GM21381 (cell line): ENCODE measurements at regions not wholly inside any gene's neighbourhood (a gene's known extent, or its start where the extent isn't known, plus 50 kb on each side); places are given as distances from the start of the nearest gene placed in this dataset.

Experiments used
- ATAC-seq: cut with Tn5 transposase; IDR thresholded peaks from one replicate; pipeline ENCODE4 v1.9.1; 2021; ENCODE audit warnings: mild to moderate bottlenecking, moderate library complexity; ENCODE audit not compliant: unreplicated experiment

- ATAC-seq, result no peak
Measured at GRCh38 chr20:4560667-4561066, 125.6 kb upstream of the PRNP start.

- ATAC-seq, result no peak
Measured at GRCh38 chr20:4559906-4560305, 126.3 kb upstream of the PRNP start.

GRCh38 chr20:4559106-4559505, 127.2 kb upstream of the PRNP start:
- ATAC-seq, result no peak

DNA sequence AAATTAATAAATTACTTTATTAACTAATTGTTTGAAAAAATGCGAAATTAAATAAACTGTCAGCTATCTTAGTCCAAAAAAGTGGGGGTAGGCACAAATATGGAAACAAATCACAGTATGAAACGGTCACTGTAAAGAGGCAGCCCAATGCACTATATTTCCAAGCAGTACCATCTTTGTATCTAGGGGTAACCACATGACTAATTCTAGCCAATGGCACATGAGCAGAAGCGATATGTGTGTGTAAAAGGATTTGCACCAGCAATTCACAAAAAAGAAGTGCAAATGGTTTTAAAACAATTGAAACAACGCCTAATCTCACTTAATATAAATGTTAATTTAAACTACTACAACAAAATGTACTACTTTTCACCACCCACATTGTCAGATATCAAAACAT, 129.5 kb upstream of the PRNP start:
- no peak for ATAC-seq

- no peak for ATAC-seq
Measured at GRCh38 chr20:4555188-4555890, 130.9 kb upstream of the PRNP start.

- ATAC-seq, result no peak
Measured at GRCh38 chr20:4554346-4554745, 131.9 kb upstream of the PRNP start.

DNA sequence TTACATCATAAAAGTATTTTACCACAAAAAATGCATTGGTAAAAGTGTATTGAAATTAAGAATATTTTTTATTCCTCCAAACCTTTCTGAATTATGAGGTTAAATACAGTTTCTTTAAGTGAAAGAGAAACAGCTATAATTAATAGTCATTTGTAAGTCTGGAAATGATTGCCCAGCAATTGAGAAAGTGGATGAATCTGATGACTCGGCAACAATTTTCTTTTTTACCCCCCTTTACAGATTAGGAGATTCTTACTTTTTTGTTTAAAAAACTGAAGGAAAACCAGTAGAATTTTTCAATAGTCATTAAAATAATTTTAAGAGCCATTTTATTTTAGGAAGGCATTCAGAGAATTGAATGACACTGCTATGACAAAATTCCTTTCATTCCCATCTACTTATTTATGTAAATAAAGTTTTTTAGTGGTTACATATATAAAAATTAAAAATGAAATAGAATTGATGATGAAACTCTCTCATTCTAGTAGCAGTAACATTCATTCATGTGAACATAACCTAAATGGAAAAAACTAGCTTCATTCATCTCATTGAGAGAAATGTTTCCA, 134.1 kb upstream of the PRNP start:
- no peak for ATAC-seq

DNA sequence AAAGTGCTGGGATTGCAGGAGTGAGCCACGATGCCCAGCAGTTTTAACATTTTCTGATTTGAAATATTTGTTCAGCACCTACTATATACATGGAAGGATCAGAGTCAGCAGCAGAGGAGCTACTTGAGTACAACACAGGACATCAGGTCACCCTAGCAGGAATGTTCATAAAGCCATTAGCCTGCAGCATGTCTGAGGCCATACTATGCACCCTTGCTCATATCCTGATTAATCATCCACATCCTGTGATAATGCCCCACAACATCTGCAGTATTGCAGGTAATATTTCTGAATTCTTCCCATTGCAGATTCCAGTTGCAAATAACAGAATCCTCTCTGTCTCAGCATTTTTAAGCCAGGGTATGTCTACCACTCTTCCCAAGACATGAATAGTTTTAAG, 135.5 kb upstream of the PRNP start:
- ATAC-seq, result no peak

GRCh38 chr20:4549711-4550259, 136.5 kb upstream of the PRNP start:
- no peak for ATAC-seq

DNA sequence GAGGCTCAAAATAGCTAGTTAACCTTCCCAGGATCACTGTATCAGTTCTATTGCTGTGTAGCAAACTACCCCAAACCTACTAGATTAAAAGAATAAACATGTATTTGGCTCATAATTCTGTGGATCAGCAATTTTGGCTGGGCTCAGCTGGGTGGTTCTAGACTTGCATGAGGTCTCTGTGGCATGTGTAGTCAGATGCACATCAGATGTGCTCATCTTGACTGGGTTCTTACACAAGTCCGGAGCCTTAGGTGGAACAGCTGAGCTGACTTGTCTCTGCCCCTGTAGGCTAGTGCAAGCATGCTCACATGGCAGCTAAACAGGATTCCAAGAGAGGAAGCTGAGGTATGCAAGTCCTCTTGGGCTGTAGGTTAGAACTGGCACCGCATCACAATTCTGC, 137.7 kb upstream of the PRNP start:
- no peak for ATAC-seq

- ATAC-seq, result no peak
Measured at GRCh38 chr20:4546786-4547185, 139.5 kb upstream of the PRNP start.

GRCh38 chr20:4546342-4546741, 139.9 kb upstream of the PRNP start:
- no peak for ATAC-seq

- no peak for ATAC-seq
Measured at GRCh38 chr20:4545526-4545925, 140.7 kb upstream of the PRNP start.

- no peak for ATAC-seq
Measured at GRCh38 chr20:4544765-4545164, 141.5 kb upstream of the PRNP start.

GRCh38 chr20:4542270-4542669, 144.0 kb upstream of the PRNP start:
- no peak for ATAC-seq

- ATAC-seq, result no peak
Measured at GRCh38 chr20:4534315-4534714, 151.9 kb upstream of the PRNP start.

DNA sequence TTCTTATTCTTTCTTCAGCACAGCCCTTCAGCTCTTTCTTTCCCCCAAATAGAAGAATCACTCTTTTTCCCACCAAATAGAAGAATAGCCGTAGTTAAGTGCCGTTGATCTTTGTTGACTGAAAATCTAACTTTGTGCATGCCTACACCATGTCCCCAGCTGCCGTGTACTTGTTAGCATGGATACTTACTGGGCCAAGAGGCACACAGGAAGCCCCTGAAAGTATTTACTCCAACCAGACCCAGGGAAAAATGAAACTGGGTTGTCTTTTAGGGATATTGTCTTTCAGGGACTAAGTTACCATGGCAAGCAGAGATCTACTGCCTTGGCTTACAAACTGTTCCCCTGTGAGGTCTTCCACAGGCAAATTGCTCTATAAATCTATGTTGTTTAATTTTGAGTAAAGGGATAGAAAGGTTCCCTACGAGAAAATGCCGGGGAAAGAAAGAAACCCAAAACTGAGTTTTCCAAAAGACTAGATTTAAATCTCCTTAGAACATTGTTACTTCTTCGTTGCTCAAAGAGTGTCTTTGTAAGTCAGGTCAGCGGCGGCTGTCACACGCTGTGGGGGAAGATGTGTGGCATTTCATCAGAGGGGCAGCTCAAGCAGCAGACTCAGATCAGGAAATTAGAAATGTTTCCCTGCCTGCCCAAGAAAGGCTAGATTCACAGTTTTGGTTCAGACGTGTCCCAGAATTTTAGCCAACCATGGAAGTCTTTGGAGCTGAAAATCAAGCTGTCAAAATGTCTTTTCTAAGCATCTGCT, 152.7 kb upstream of the PRNP start:
- ATAC-seq, result no peak

GRCh38 chr20:4532772-4533171, 153.5 kb upstream of the PRNP start:
- ATAC-seq, result no peak

DNA sequence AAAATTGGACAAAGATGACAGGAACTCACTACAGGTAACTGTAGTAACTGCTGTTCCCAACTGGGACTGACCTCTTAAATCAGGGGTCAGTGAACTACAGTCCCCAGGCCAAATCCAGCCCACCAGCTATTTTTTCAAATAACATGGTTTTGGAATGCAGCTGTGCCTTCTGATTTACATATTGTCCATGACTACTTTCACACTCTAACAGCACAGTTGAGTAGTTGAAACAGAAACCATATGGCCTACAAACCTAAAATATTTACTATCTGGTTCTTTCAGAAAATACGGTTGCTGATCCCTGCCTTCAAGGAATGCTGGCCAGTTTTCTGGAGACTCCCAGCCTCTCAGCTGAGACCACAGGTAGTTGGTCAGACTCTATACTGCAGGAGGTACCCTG, 161.5 kb upstream of the PRNP start:
- no peak for ATAC-seq

- no peak for ATAC-seq
Measured at GRCh38 chr20:4524307-4524706, 161.9 kb upstream of the PRNP start.

- no peak for ATAC-seq
Measured at GRCh38 chr20:4522310-4522709, 163.9 kb upstream of the PRNP start.
